Tibial nerve (tissue), 4 donors: ENCODE measurements at regions not wholly inside any gene's neighbourhood (a gene's known extent, or its start where the extent isn't known, plus 50 kb on each side); places are given as distances from the start of the nearest gene placed in this dataset.

Experiments
- DNase-seq, 2 donors: peaks; one replicate each; pipeline ENCODE4 v3.0.0-alpha.2; 2019; ENCODE audit warnings: low spot score in 2 of 2
- H3K27ac ChIP-seq, 4 donors: fragments of 200-600 bp; sonication (generic) in 3 of 4; one replicate each; pipeline ENCODE4 v1.5.1; 2017 to 2019; ENCODE audit warnings: mild to moderate bottlenecking in 1 of 4
- H3K27me3 ChIP-seq, 2 donors: fragments of 200-600 bp; sonication (generic) in 1 of 2; one replicate each; pipeline versions ENCODE4 v1.5.1 to v1.6.0; 2017 to 2019
- H3K36me3 ChIP-seq, 3 donors: fragments of 200-600 bp; sonication (generic); one replicate each; pipeline ENCODE4 v1.5.1; 2018 to 2019
- H3K4me1 ChIP-seq, 4 donors: fragments of 200-600 bp; sonication (generic) in 3 of 4; one replicate each; pipeline ENCODE4 v1.5.1; 2017 to 2019
- H3K4me3 ChIP-seq, 4 donors: fragments of 200-600 bp; sonication (generic) in 3 of 4; one replicate each; pipeline ENCODE4 v1.5.1; 2017 to 2019; ENCODE audit warnings: mild to moderate bottlenecking in 1 of 4, moderate library complexity in 1 of 4
- H3K9me3 ChIP-seq, 4 donors: fragments of 200-600 bp; sonication (generic) in 3 of 4; one replicate each; pipeline ENCODE4 v1.5.1; 2017 to 2019
- EP300 ChIP-seq, 2 donors: sonication (generic); formaldehyde crosslinking; IDR thresholded peaks; one replicate each; pipeline ENCODE4 v1.6.1; 2017; ENCODE audit warnings: antibody characterized with exemption in 2 of 2, mild to moderate bottlenecking in 1 of 2
- POLR2A ChIP-seq, 2 donors: fragments of 450-650 bp; IDR thresholded peaks; one replicate each; pipeline ENCODE4 v1.6.1; 2017; ENCODE audit warnings: antibody characterized with exemption in 2 of 2, mild to moderate bottlenecking in 2 of 2, moderate library complexity in 2 of 2
- WGBS, 2 donors: methylation state at CpG; one replicate each; pipeline ENCODE4 v1.1.5; 2018; 5-methylcytosine and 5-hydroxymethylcytosine counted together
- TF ChIP-seq, protein P1 (sequence below), 5 experiments: fragments of 200-600 bp in 3 of 5; fragments of 450-650 bp in 2 of 5; sonication (generic) in 3 of 5; IDR thresholded peaks; one replicate each; pipeline ENCODE4 v1.5.1; 2016 to 2019; ENCODE audit warnings: antibody characterized with exemption in 5 of 5, mild to moderate bottlenecking in 3 of 5, moderate library complexity in 2 of 5

- TF ChIP-seq POLR2A (IDR thresholded peaks at IDR 0.05) (no peak), EP300 (IDR thresholded peaks at IDR 0.05) (no peak)
- TF ChIP-seq, protein P1, sequence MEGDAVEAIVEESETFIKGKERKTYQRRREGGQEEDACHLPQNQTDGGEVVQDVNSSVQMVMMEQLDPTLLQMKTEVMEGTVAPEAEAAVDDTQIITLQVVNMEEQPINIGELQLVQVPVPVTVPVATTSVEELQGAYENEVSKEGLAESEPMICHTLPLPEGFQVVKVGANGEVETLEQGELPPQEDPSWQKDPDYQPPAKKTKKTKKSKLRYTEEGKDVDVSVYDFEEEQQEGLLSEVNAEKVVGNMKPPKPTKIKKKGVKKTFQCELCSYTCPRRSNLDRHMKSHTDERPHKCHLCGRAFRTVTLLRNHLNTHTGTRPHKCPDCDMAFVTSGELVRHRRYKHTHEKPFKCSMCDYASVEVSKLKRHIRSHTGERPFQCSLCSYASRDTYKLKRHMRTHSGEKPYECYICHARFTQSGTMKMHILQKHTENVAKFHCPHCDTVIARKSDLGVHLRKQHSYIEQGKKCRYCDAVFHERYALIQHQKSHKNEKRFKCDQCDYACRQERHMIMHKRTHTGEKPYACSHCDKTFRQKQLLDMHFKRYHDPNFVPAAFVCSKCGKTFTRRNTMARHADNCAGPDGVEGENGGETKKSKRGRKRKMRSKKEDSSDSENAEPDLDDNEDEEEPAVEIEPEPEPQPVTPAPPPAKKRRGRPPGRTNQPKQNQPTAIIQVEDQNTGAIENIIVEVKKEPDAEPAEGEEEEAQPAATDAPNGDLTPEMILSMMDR (IDR thresholded peaks at IDR 0.05), result no peak
- no peak overlapping the region for H3K4me3 ChIP-seq
- no peak overlapping the region for H3K27ac ChIP-seq
- no peaks in the 10 kb centered on the region for H3K27me3 ChIP-seq
- 88 to 94% methylated on average over 1 of the region's 1 CpG for WGBS, 2 donors
- H3K4me1 ChIP-seq, result no peaks in the 10 kb centered on the region
- DNase-seq, result no peak
- no peaks in the 10 kb centered on the region for H3K36me3 ChIP-seq
- H3K9me3 ChIP-seq, result no peaks in the 10 kb centered on the region
Observed at GRCh38 chr3:76264496-76264895, 479.1 kb upstream of the ZNF717 start.

- Histone ChIP-seq H3K9me3 (no peaks in the 10 kb centered on the region), H3K4me3 (no peak overlapping the region), H3K4me1 (no peaks in the 10 kb centered on the region), H3K27ac (no peak overlapping the region), H3K36me3 (no peaks in the 10 kb centered on the region), H3K27me3 (no peaks in the 10 kb centered on the region)
- TF ChIP-seq, protein P1 (IDR thresholded peaks at IDR 0.05), result no peak
- TF ChIP-seq EP300 (IDR thresholded peaks at IDR 0.05) (no peak), POLR2A (IDR thresholded peaks at IDR 0.05) (no peak)
- 82 to 84% methylated on average over 6 of the region's 6 CpGs for WGBS, 2 donors
- DNase-seq, result no peak
Observed at GRCh38 chr3:76264911-76265310, 479.6 kb upstream of the ZNF717 start.

GRCh38 chr3:76266511-76266910 is 481.2 kb upstream of the ZNF717 start:
- no peak overlapping the region for H3K27ac ChIP-seq
- H3K4me1 ChIP-seq, result no peaks in the 10 kb centered on the region
- no peak overlapping the region for H3K4me3 ChIP-seq
- 26 to 36% methylated on average over 1 of the region's 1 CpG for WGBS, 2 donors
- H3K9me3 ChIP-seq, result no peaks in the 10 kb centered on the region
- no peak for TF ChIP-seq POLR2A (IDR thresholded peaks at IDR 0.05)
- no peak for TF ChIP-seq EP300 (IDR thresholded peaks at IDR 0.05)
- TF ChIP-seq, protein P1 (IDR thresholded peaks at IDR 0.05), result no peak
- H3K36me3 ChIP-seq, result no peaks in the 10 kb centered on the region
- no peak for DNase-seq
- H3K27me3 ChIP-seq, result no peaks in the 10 kb centered on the region

GRCh38 chr3:76267851-76268380 is 482.6 kb upstream of the ZNF717 start:
- no peak overlapping the region for H3K4me3 ChIP-seq
- 70 to 84% methylated on average over 4 of the region's 4 CpGs for WGBS, 2 donors
- no peak for DNase-seq

DNA sequence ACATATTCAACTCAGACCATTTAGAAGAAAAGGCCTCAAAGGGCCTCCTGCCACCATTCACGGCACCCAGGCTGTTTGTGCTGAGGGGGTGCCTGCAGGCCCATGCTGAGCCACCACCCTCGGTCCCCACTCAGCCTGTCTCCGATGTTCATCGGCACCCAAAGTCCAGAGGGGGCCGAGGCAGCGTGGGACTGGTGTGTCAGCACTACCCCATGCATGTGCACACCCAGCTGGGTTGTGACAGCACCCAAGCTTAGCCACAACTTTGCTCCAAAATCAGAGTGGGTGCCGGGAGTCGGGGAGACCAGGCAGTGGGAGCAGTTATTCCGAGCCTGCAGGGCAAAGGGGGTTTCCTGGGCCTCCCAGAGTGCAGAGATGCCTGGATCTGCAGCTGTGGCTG is 508.5 kb upstream of the ZNF717 start:
- no peak overlapping the region for H3K27ac ChIP-seq
- TF ChIP-seq POLR2A (IDR thresholded peaks at IDR 0.05) (no peak), EP300 (IDR thresholded peaks at IDR 0.05) (no peak)
- TF ChIP-seq, protein P1 (IDR thresholded peaks at IDR 0.05), result no peak
- WGBS, 2 donors, result 92 to 93% methylated on average over 9 of the region's 9 CpGs
- H3K4me1 ChIP-seq, result no peaks in the 10 kb centered on the region
- no peaks in the 10 kb centered on the region for H3K9me3 ChIP-seq
- no peaks in the 10 kb centered on the region for H3K27me3 ChIP-seq
- no peak for DNase-seq
- H3K36me3 ChIP-seq, result no peaks in the 10 kb centered on the region
- no peak overlapping the region for H3K4me3 ChIP-seq

More at GRCh38 chr3:76267851-76268380, 482.6 kb upstream of the ZNF717 start:
- H3K27ac ChIP-seq, result no peak overlapping the region
- H3K36me3 ChIP-seq, result no peaks in the 10 kb centered on the region
- no peak for TF ChIP-seq EP300 (IDR thresholded peaks at IDR 0.05)
- TF ChIP-seq, protein P1 (IDR thresholded peaks at IDR 0.05), result no peak
- TF ChIP-seq POLR2A (IDR thresholded peaks at IDR 0.05), result no peak
- H3K27me3 ChIP-seq, result no peaks in the 10 kb centered on the region
- peaks cover 0 to 3% (median 0%) of the 10 kb centered on the region in 4 donors for H3K9me3 ChIP-seq
- H3K4me1 ChIP-seq, result no peaks in the 10 kb centered on the region
